ENCODE measurements at regions not wholly inside any gene's neighbourhood (a gene's known extent, or its start where the extent isn't known, plus 50 kb on each side); places are given as distances from the start of the nearest gene placed in this dataset.

- TF ChIP-seq CTCF (IDR thresholded peaks at IDR 0.05 in 8 of 11, conservative IDR thresholded peaks at IDR 0.05 in 3 of 11) (no peak), POLR2AphosphoS5 (IDR thresholded peaks at IDR 0.05) (no peak), POLR2A (IDR thresholded peaks at IDR 0.05) (no peak)
Measured at GRCh38 chr1:166350490-166350889, 183.7 kb upstream of the FAM78B start.
